Parathyroid adenoma (tissue), 2 donors: ENCODE measurements at regions not wholly inside any gene's neighbourhood (a gene's known extent, or its start where the extent isn't known, plus 50 kb on each side); places are given as distances from the start of the nearest gene placed in this dataset.
A peak's percentile ranks its signal among the peaks of the same experiment; 100 is the strongest.

Source experiments
- H2AFZ ChIP-seq: fragments of 300-600 bp; sonication (generic); one replicate; pipeline ENCODE4 v1.7.0; 2017; ENCODE audit warnings: antibody characterized with exemption, mild to moderate bottlenecking
- H3K27ac ChIP-seq: fragments of 300-600 bp; sonication (generic); one replicate; pipeline ENCODE4 v1.7.0; 2017
- H3K27me3 ChIP-seq: fragments of 300-600 bp; sonication (generic); one replicate; pipeline ENCODE4 v1.7.0; 2017; ENCODE audit warnings: low read length; ENCODE audit not compliant: control insufficient read depth, insufficient read depth
- H3K36me3 ChIP-seq: fragments of 300-600 bp; sonication (generic); one replicate; pipeline ENCODE4 v1.7.0; 2017; ENCODE audit warnings: low read length; ENCODE audit not compliant: control insufficient read depth, insufficient read depth
- H3K4me1 ChIP-seq: fragments of 300-600 bp; sonication (generic); one replicate; pipeline ENCODE4 v1.7.0; 2017; ENCODE audit warnings: control low read depth
- H3K4me2 ChIP-seq: fragments of 300-600 bp; sonication (generic); one replicate; pipeline ENCODE4 v1.7.0; 2017; ENCODE audit warnings: low read length
- H3K4me3 ChIP-seq: fragments of 300-600 bp; sonication (generic); one replicate; pipeline ENCODE4 v1.7.0; 2017; ENCODE audit warnings: low read depth, low read length
- H3K79me2 ChIP-seq: fragments of 300-600 bp; sonication (generic); one replicate; pipeline ENCODE4 v1.7.0; 2017; ENCODE audit warnings: control low read depth
- H3K9ac ChIP-seq: fragments of 300-600 bp; sonication (generic); one replicate; pipeline ENCODE4 v1.7.0; 2017; ENCODE audit warnings: mild to moderate bottlenecking
- H3K9me3 ChIP-seq: fragments of 300-600 bp; sonication (generic); one replicate; pipeline ENCODE4 v1.7.0; 2017; ENCODE audit warnings: low read length; ENCODE audit not compliant: control insufficient read depth
- CTCF ChIP-seq: fragments of 300-600 bp; sonication (generic); IDR thresholded peaks from one replicate; pipeline ENCODE4 v1.7.0; 2017; ENCODE audit warnings: antibody characterized with exemption, mild to moderate bottlenecking
- donor health status: primary hyperparathyroidism.

GRCh38 chr20:60804240-60804917, 447.7 kb upstream of the CDH4 start:
- Histone ChIP-seq H3K27ac (no peak overlapping the region), H3K4me3 (no peak overlapping the region), H3K9me3 (no peaks in the 10 kb centered on the region), H2AFZ (peak overlapping the region; percentile 40), H3K9ac (no peak overlapping the region), H3K79me2 (no peaks in the 10 kb centered on the region), H3K4me1 (no peaks in the 10 kb centered on the region), H3K4me2 (no peak overlapping the region), H3K36me3 (no peaks in the 10 kb centered on the region), H3K27me3 (no peaks in the 10 kb centered on the region)
- no peak for TF ChIP-seq CTCF

GRCh38 chr20:60804918-60805630, 447.0 kb upstream of the CDH4 start:
- no peak overlapping the region for H3K27ac ChIP-seq
- no peak for TF ChIP-seq CTCF
- no peak overlapping the region for H3K4me2 ChIP-seq

GRCh38 chr20:60806354-60806753, 445.7 kb upstream of the CDH4 start:
- no peak overlapping the region for H2AFZ ChIP-seq
- no peaks in the 10 kb centered on the region for H3K9me3 ChIP-seq
- no peaks in the 10 kb centered on the region for H3K79me2 ChIP-seq
- no peak overlapping the region for H3K9ac ChIP-seq
- no peak overlapping the region for H3K4me3 ChIP-seq
- no peaks in the 10 kb centered on the region for H3K27me3 ChIP-seq
- no peak overlapping the region for H3K27ac ChIP-seq
- no peak for TF ChIP-seq CTCF
- no peaks in the 10 kb centered on the region for H3K36me3 ChIP-seq
- no peak overlapping the region for H3K4me2 ChIP-seq
- H3K4me1 ChIP-seq = no peaks in the 10 kb centered on the region

More at GRCh38 chr20:60804918-60805630, 447.0 kb upstream of the CDH4 start:
- H3K9me3 ChIP-seq = no peaks in the 10 kb centered on the region
- no peaks in the 10 kb centered on the region for H3K36me3 ChIP-seq
- no peak overlapping the region for H3K9ac ChIP-seq
- no peaks in the 10 kb centered on the region for H3K27me3 ChIP-seq
- no peaks in the 10 kb centered on the region for H3K79me2 ChIP-seq
- peak overlapping the region; percentile 40 for H2AFZ ChIP-seq
- H3K4me3 ChIP-seq = no peak overlapping the region
- no peaks in the 10 kb centered on the region for H3K4me1 ChIP-seq

GRCh38 chr20:60806824-60807223, 445.2 kb upstream of the CDH4 start:
- Histone ChIP-seq H3K9ac (no peak overlapping the region), H3K79me2 (no peaks in the 10 kb centered on the region), H3K4me1 (no peaks in the 10 kb centered on the region), H3K4me3 (no peak overlapping the region), H3K27me3 (no peaks in the 10 kb centered on the region), H3K9me3 (no peaks in the 10 kb centered on the region), H3K36me3 (no peaks in the 10 kb centered on the region), H2AFZ (no peak overlapping the region), H3K4me2 (no peak overlapping the region), H3K27ac (no peak overlapping the region)
- no peak for TF ChIP-seq CTCF
